DND-41 (cell line): ENCODE measurements at regions not wholly inside any gene's neighbourhood (a gene's known extent, or its start where the extent isn't known, plus 50 kb on each side); places are given as distances from the start of the nearest gene placed in this dataset.

Source experiments
- ATAC-seq: fragments of 200-7000 bp; cut with Tn5 transposase; 3 replicates; pipeline ENCODE4 v1.9.1; 2021; ENCODE audit warnings: low read depth; ENCODE audit not compliant: insufficient read depth
- DNase-seq: peaks from one replicate; pipeline ENCODE4 v3.0.0-alpha.2; 2020
- H2AFZ ChIP-seq: 2 replicates; pipeline ENCODE4 v1.6.0; 2012; ENCODE audit warnings: low read depth, low read length
- H3K27ac ChIP-seq: 2 replicates; pipeline ENCODE4 v1.5.1; 2012; ENCODE audit warnings: low read length, inconsistent platforms
- H3K27me3 ChIP-seq: fragments of 200-600 bp; sonication (generic); 2 replicates; pipeline ENCODE4 v1.6.0; 2012; ENCODE audit warnings: low read length, mild to moderate bottlenecking, inconsistent platforms; ENCODE audit not compliant: insufficient read depth, poor library complexity
- H3K36me3 ChIP-seq: 2 replicates; pipeline ENCODE4 v1.5.1; 2012; ENCODE audit warnings: low read length, inconsistent platforms; ENCODE audit not compliant: insufficient read depth
- H3K4me1 ChIP-seq: 2 replicates; pipeline ENCODE4 v1.5.1; 2012; ENCODE audit warnings: mild to moderate bottlenecking, low read length; ENCODE audit not compliant: insufficient read depth
- H3K4me2 ChIP-seq: 2 replicates; pipeline ENCODE4 v1.6.0; 2012; ENCODE audit warnings: mild to moderate bottlenecking, moderate library complexity, low read length, inconsistent platforms; ENCODE audit not compliant: insufficient read depth
- H3K4me3 ChIP-seq, 2 experiments: fragments of 200-600 bp in 1 of 2; shearing (Covaris generic) in 1 of 2; 2 replicates each; pipeline ENCODE4 v1.5.1; 2012 to 2016; ENCODE audit warnings: inconsistent platforms in 2 of 2, low read length in 2 of 2, mild to moderate bottlenecking in 2 of 2, low read depth in 1 of 2, moderate library complexity in 1 of 2
- H3K79me2 ChIP-seq: 2 replicates; pipeline ENCODE4 v1.6.0; 2012; ENCODE audit warnings: low read length, inconsistent platforms; ENCODE audit not compliant: insufficient read depth
- H3K9ac ChIP-seq: 2 replicates; pipeline ENCODE4 v1.6.0; 2012; ENCODE audit warnings: low read depth, mild to moderate bottlenecking, inconsistent platforms, low read length, moderate library complexity
- H3K9me3 ChIP-seq: 2 replicates; pipeline ENCODE4 v1.5.1; 2012; ENCODE audit warnings: low read length, moderate library complexity, mild to moderate bottlenecking, inconsistent platforms; ENCODE audit not compliant: insufficient read depth, severe bottlenecking
- H4K20me1 ChIP-seq: 2 replicates; pipeline ENCODE4 v1.6.0; 2012; ENCODE audit warnings: low read length; ENCODE audit not compliant: insufficient read depth
- CTCF ChIP-seq: IDR thresholded peaks from 2 replicates; pipeline ENCODE4 v1.5.1; 2012; ENCODE audit warnings: borderline replicate concordance, low read length, moderate library complexity, mild to moderate bottlenecking; ENCODE audit not compliant: poor library complexity, severe bottlenecking; ENCODE audit errors: extremely low read depth
- EZH2 ChIP-seq: IDR thresholded peaks from 3 replicates; pipeline ENCODE4 v1.6.1; 2012; ENCODE audit warnings: borderline replicate concordance, low read depth, mild to moderate bottlenecking, moderate library complexity, low read length, inconsistent platforms; ENCODE audit not compliant: severe bottlenecking

GRCh38 chr2:163997466-163997865, 261.7 kb upstream of the FIGN start:
- no peak for DNase-seq
- Histone ChIP-seq H3K27me3 (no peaks in the 10 kb centered on the region), H3K4me1 (no peaks in the 10 kb centered on the region), H3K27ac (no peak overlapping the region), H4K20me1 (no peaks in the 10 kb centered on the region), H3K4me3 (no peak overlapping the region), H3K9ac (no peak overlapping the region), H3K79me2 (no peaks in the 10 kb centered on the region), H2AFZ (no peak overlapping the region), H3K4me2 (no peak overlapping the region), H3K9me3 (no peaks in the 10 kb centered on the region), H3K36me3 (no peaks in the 10 kb centered on the region)
- TF ChIP-seq CTCF (no peak), EZH2 (no peak)
- ATAC-seq, result no peak

GRCh38 chr2:163990541-163990940, 254.7 kb upstream of the FIGN start:
- H3K36me3 ChIP-seq, result no peaks in the 10 kb centered on the region
- no peaks in the 10 kb centered on the region for H4K20me1 ChIP-seq
- DNase-seq (no peak), ATAC-seq (no peak)
- H3K79me2 ChIP-seq, result no peaks in the 10 kb centered on the region
- H3K4me1 ChIP-seq, result no peaks in the 10 kb centered on the region
- no peaks in the 10 kb centered on the region for H3K27me3 ChIP-seq
- no peak overlapping the region for H3K27ac ChIP-seq
- H3K4me2 ChIP-seq, result no peak overlapping the region
- TF ChIP-seq CTCF, result no peak
- no peak for TF ChIP-seq EZH2
- no peak overlapping the region for H3K9ac ChIP-seq
- no peaks in the 10 kb centered on the region for H3K9me3 ChIP-seq
- no peak overlapping the region for H3K4me3 ChIP-seq
- H2AFZ ChIP-seq, result no peak overlapping the region

GRCh38 chr2:163990101-163990500, 254.3 kb upstream of the FIGN start:
- Histone ChIP-seq H3K36me3 (no peaks in the 10 kb centered on the region), H3K9ac (no peak overlapping the region), H3K4me3 (no peak overlapping the region), H2AFZ (no peak overlapping the region), H3K79me2 (no peaks in the 10 kb centered on the region), H3K4me2 (no peak overlapping the region), H3K27ac (no peak overlapping the region), H4K20me1 (no peaks in the 10 kb centered on the region), H3K4me1 (no peaks in the 10 kb centered on the region), H3K27me3 (no peaks in the 10 kb centered on the region), H3K9me3 (no peaks in the 10 kb centered on the region)
- DNase-seq (no peak), ATAC-seq (no peak)
- no peak for TF ChIP-seq EZH2
- no peak for TF ChIP-seq CTCF
